ENCODE measurements at regions not wholly inside any gene's neighbourhood (a gene's known extent, or its start where the extent isn't known, plus 50 kb on each side); places are given as distances from the start of the nearest gene placed in this dataset.
"Not testable (repeated sequence)": the region's sequence is repeated elsewhere in the genome, so short reads cannot be mapped to it uniquely, and the experiment has no call there.

- Mint-ChIP-seq H3K4me1 (peaks cover 20 to 42% (median 31%) of the 10 kb centered on the region in 3 donors), H3K9me3 (no peaks in the 10 kb centered on the region), H3K27ac (peak overlapping the region in 5 of 8 donors; percentile 18 to 87 (median 85)), H3K27me3 (no peaks in the 10 kb centered on the region), H3K4me3 (peak overlapping the region in 1 of 7 donors; percentile 38), H3K36me3 (peaks cover 0 to 3% (median 0%) of the 10 kb centered on the region in 3 donors)
- no peaks in the 10 kb centered on the region for H3K27me3 ChIP-seq (ENCODE audit: insufficient read depth, low read length, poor library complexity, severe bottlenecking)
- no peaks in the 10 kb centered on the region for H3K36me3 ChIP-seq (ENCODE audit: insufficient read depth, low read length)
- ChIA-PET POLR2A (no interaction called here), CTCF (no interaction called here)
- no peak overlapping the region for H3K27ac ChIP-seq (ENCODE audit: low read depth, low read length)
- H3K4me3 ChIP-seq (ENCODE audit: low read length) = no peak overlapping the region
- no peak for DNase-seq
- no peaks in the 10 kb centered on the region for H3K9me3 ChIP-seq (ENCODE audit: low read length)
- peaks cover 17% of the 10 kb centered on the region for H3K4me1 ChIP-seq (ENCODE audit: insufficient read depth, low read length)
These were observed 173.1 kb downstream of the VSIG4 start for GRCh38 chrX:65866773-65867172.

DNA sequence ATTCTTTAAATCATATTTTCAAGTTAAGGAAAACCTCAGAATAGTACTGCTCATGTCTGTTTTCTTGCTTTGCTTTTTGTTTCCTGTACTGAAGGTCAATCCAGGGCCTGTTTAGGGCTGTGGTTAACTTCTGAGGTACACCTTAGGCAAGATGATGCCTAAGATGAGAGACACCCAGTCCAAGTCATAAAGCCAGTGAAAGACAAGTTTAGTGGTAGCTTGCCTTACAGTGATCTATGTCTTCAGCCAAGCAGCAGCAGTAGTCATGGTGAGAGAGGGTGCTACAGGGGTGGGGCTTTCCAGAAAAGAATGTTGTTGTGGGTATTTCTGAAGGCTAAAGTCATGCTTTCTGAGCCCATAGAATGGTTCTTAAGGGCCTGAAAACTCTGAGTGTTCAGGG lies 173.7 kb downstream of the VSIG4 start:
- CTCF ChIA-PET = no interaction called here
- no peaks in the 10 kb centered on the region for H3K9me3 Mint-ChIP-seq

GRCh38 chrX:65862638-65863037 lies 177.2 kb downstream of the VSIG4 start:
- Histone ChIP-seq H3K36me3 (ENCODE audit: insufficient read depth, low read length) (no peaks in the 10 kb centered on the region), H3K27ac (ENCODE audit: low read depth, low read length) (no peak overlapping the region), H3K9me3 (ENCODE audit: low read length) (no peaks in the 10 kb centered on the region), H3K27me3 (ENCODE audit: insufficient read depth, low read length, poor library complexity, severe bottlenecking) (no peaks in the 10 kb centered on the region), H3K4me1 (ENCODE audit: insufficient read depth, low read length) (peaks cover 23% of the 10 kb centered on the region), H3K4me3 (ENCODE audit: low read length) (no peak overlapping the region)
- DNase-seq = peak in 1 of 5 donors; percentile 22
- H3K4me3 Mint-ChIP-seq = no peak overlapping the region
- no peaks in the 10 kb centered on the region for H3K9me3 Mint-ChIP-seq
- ChIA-PET POLR2A (no interaction called here), CTCF (no interaction called here)
- H3K27ac Mint-ChIP-seq = no peak overlapping the region
- H3K27me3 Mint-ChIP-seq = no peaks in the 10 kb centered on the region
- H3K36me3 Mint-ChIP-seq = peaks cover 0 to 2% (median 0%) of the 10 kb centered on the region in 3 donors
- peaks cover 21 to 51% (median 42%) of the 10 kb centered on the region in 3 donors for H3K4me1 Mint-ChIP-seq

More for the DNA sequence above, 173.7 kb downstream of the VSIG4 start:
- peak overlapping the region in 7 of 8 donors; percentile 18 to 86 (median 75) for H3K27ac Mint-ChIP-seq
- Histone ChIP-seq H3K27me3 (ENCODE audit: insufficient read depth, low read length, poor library complexity, severe bottlenecking) (no peaks in the 10 kb centered on the region), H3K4me1 (ENCODE audit: insufficient read depth, low read length) (peaks cover 23% of the 10 kb centered on the region), H3K9me3 (ENCODE audit: low read length) (no peaks in the 10 kb centered on the region), H3K27ac (ENCODE audit: low read depth, low read length) (no peak overlapping the region), H3K4me3 (ENCODE audit: low read length) (no peak overlapping the region), H3K36me3 (ENCODE audit: insufficient read depth, low read length) (no peaks in the 10 kb centered on the region)
- peaks cover 22 to 47% (median 37%) of the 10 kb centered on the region in 3 donors for H3K4me1 Mint-ChIP-seq
- H3K27me3 Mint-ChIP-seq = no peaks in the 10 kb centered on the region
- peak overlapping the region in 1 of 7 donors; percentile 48 for H3K4me3 Mint-ChIP-seq
- peak in 4 of 5 donors; percentile 0 to 54 (median 30) for DNase-seq
- POLR2A ChIA-PET = no interaction called here
- H3K36me3 Mint-ChIP-seq = peaks cover 0 to 3% (median 0%) of the 10 kb centered on the region in 3 donors

- POLR2A ChIA-PET = no interaction called here
- H3K9me3 Mint-ChIP-seq = peaks cover 0 to 10% (median 7%) of the 10 kb centered on the region in 5 donors
These were observed 180.6 kb downstream of the VSIG4 start for GRCh38 chrX:65859299-65859698.

GRCh38 chrX:65854437-65854836 lies 185.4 kb downstream of the VSIG4 start:
- H3K4me3 ChIP-seq (ENCODE audit: low read length); H3K36me3 ChIP-seq (ENCODE audit: insufficient read depth, low read length); H3K4me1 ChIP-seq (ENCODE audit: insufficient read depth, low read length); H3K4me1 Mint-ChIP-seq; H3K27ac ChIP-seq (ENCODE audit: low read depth, low read length); CTCF ChIA-PET; H3K27ac Mint-ChIP-seq; H3K27me3 ChIP-seq (ENCODE audit: insufficient read depth, low read length, poor library complexity, severe bottlenecking); DNase-seq; H3K4me3 Mint-ChIP-seq; H3K9me3 ChIP-seq (ENCODE audit: low read length): not testable (repeated sequence)
- Mint-ChIP-seq H3K27me3 (peaks cover 0 to 22% of the 10 kb centered on the region in 2 donors), H3K9me3 (peaks cover 0 to 19% (median 15%) of the 10 kb centered on the region in 5 donors), H3K36me3 (peaks cover 0 to 21% (median 5%) of the 10 kb centered on the region in 3 donors)
- POLR2A ChIA-PET = interaction anchor here (0.6 kb wide), 1 partner anchor 784 kb away, joined by 4 read pairs; no protein-coding TSS in a partner anchor

More at GRCh38 chrX:65859299-65859698, 180.6 kb downstream of the VSIG4 start:
- Mint-ChIP-seq H3K4me3 (no peak overlapping the region), H3K4me1 (peaks cover 9 to 30% (median 16%) of the 10 kb centered on the region in 3 donors), H3K27ac (no peak overlapping the region), H3K27me3 (peaks cover 0 to 16% of the 10 kb centered on the region in 2 donors), H3K36me3 (peaks cover 0 to 15% (median 2%) of the 10 kb centered on the region in 3 donors)
- H3K27ac ChIP-seq (ENCODE audit: low read depth, low read length) = no peak overlapping the region
- no peaks in the 10 kb centered on the region for H3K27me3 ChIP-seq (ENCODE audit: insufficient read depth, low read length, poor library complexity, severe bottlenecking)
- H3K9me3 ChIP-seq (ENCODE audit: low read length) = no peaks in the 10 kb centered on the region
- no peak for DNase-seq
- no peaks in the 10 kb centered on the region for H3K36me3 ChIP-seq (ENCODE audit: insufficient read depth, low read length)
- CTCF ChIA-PET = no interaction called here
- H3K4me3 ChIP-seq (ENCODE audit: low read length) = no peak overlapping the region
- H3K4me1 ChIP-seq (ENCODE audit: insufficient read depth, low read length) = peaks cover 13% of the 10 kb centered on the region

GRCh38 chrX:65851306-65851705 lies 183.9 kb downstream of the MSN start:
- Mint-ChIP-seq H3K27me3 (peaks cover 0 to 13% of the 10 kb centered on the region in 2 donors), H3K9me3 (peaks cover 0 to 19% (median 12%) of the 10 kb centered on the region in 5 donors), H3K36me3 (peaks cover 0 to 16% (median 5%) of the 10 kb centered on the region in 3 donors)
- H3K9me3 ChIP-seq (ENCODE audit: low read length); H3K4me1 ChIP-seq (ENCODE audit: insufficient read depth, low read length); H3K4me3 Mint-ChIP-seq; H3K4me3 ChIP-seq (ENCODE audit: low read length); H3K27ac ChIP-seq (ENCODE audit: low read depth, low read length); H3K4me1 Mint-ChIP-seq; H3K27ac Mint-ChIP-seq; POLR2A ChIA-PET; CTCF ChIA-PET; DNase-seq; H3K27me3 ChIP-seq (ENCODE audit: insufficient read depth, low read length, poor library complexity, severe bottlenecking); H3K36me3 ChIP-seq (ENCODE audit: insufficient read depth, low read length): not testable (repeated sequence)

DNA sequence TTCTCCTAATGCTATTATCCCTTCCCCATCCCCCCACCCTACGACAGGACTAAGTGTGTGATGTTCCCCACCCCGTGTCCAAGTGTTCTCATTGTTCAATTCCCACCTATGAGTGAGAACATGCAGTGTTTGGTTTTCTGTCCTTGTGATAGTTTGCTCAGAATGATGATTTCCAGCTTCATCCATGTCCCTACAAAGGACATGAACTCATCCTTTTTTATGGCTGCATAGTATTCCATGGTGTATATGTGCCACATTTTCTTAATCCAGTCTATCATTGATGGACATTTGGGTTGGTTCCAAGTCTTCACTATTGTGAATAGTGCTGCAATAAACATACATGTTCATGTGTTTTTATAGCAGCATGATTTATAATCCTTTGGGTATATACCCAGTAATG lies 183.4 kb downstream of the MSN start:
- POLR2A ChIA-PET; DNase-seq; H3K4me3 Mint-ChIP-seq; H3K4me1 Mint-ChIP-seq; H3K27me3 ChIP-seq (ENCODE audit: insufficient read depth, low read length, poor library complexity, severe bottlenecking); H3K4me1 ChIP-seq (ENCODE audit: insufficient read depth, low read length); H3K27ac Mint-ChIP-seq; H3K9me3 ChIP-seq (ENCODE audit: low read length); H3K4me3 ChIP-seq (ENCODE audit: low read length); H3K27ac ChIP-seq (ENCODE audit: low read depth, low read length); H3K36me3 ChIP-seq (ENCODE audit: insufficient read depth, low read length); CTCF ChIA-PET: not testable (repeated sequence)
- Mint-ChIP-seq H3K9me3 (peaks cover 0 to 19% (median 12%) of the 10 kb centered on the region in 5 donors), H3K27me3 (peaks cover 0 to 13% of the 10 kb centered on the region in 2 donors), H3K36me3 (peaks cover 0 to 16% (median 5%) of the 10 kb centered on the region in 3 donors)

DNA sequence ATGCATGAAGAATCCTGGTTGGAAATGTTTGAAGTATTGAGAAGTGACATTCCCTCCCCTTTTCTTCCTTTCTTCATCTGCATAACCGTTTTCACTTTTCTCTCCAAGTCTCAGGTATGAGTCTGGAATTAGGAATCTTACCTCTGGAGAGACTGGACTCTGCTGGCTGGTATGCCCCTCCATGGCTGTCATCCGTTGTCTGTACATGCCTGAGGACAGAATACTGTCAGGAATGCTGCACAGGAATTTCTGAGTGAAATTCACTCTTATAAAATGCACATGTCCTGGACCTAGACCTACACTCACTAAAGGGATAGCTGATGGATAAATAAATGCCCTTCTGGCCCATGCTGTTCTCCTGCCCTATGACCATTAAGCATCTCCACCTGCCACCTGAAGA lies 179.5 kb downstream of the MSN start:
- H3K27ac ChIP-seq (ENCODE audit: low read depth, low read length) = no peak overlapping the region
- no peak for DNase-seq
- no peak overlapping the region for H3K4me3 ChIP-seq (ENCODE audit: low read length)
- no peak overlapping the region for H3K4me3 Mint-ChIP-seq
- no peaks in the 10 kb centered on the region for H3K27me3 ChIP-seq (ENCODE audit: insufficient read depth, low read length, poor library complexity, severe bottlenecking)
- no peaks in the 10 kb centered on the region for H3K4me1 Mint-ChIP-seq
- no peaks in the 10 kb centered on the region for H3K4me1 ChIP-seq (ENCODE audit: insufficient read depth, low read length)
- ChIA-PET POLR2A (no interaction called here), CTCF (no interaction called here)
- H3K9me3 Mint-ChIP-seq = peaks cover 0 to 5% (median 2%) of the 10 kb centered on the region in 5 donors
- H3K27me3 Mint-ChIP-seq = peaks cover 0 to 7% of the 10 kb centered on the region in 2 donors
- H3K27ac Mint-ChIP-seq = no peak overlapping the region
- H3K9me3 ChIP-seq (ENCODE audit: low read length) = no peaks in the 10 kb centered on the region
- H3K36me3 ChIP-seq (ENCODE audit: insufficient read depth, low read length) = no peaks in the 10 kb centered on the region
- H3K36me3 Mint-ChIP-seq = no peaks in the 10 kb centered on the region
